ENCODE measurements at regions not wholly inside any gene's neighbourhood (a gene's known extent, or its start where the extent isn't known, plus 50 kb on each side); places are given as distances from the start of the nearest gene placed in this dataset.
"Not testable (repeated sequence)": the region's sequence is repeated elsewhere in the genome, so short reads cannot be mapped to it uniquely, and the experiment has no call there.

DNA sequence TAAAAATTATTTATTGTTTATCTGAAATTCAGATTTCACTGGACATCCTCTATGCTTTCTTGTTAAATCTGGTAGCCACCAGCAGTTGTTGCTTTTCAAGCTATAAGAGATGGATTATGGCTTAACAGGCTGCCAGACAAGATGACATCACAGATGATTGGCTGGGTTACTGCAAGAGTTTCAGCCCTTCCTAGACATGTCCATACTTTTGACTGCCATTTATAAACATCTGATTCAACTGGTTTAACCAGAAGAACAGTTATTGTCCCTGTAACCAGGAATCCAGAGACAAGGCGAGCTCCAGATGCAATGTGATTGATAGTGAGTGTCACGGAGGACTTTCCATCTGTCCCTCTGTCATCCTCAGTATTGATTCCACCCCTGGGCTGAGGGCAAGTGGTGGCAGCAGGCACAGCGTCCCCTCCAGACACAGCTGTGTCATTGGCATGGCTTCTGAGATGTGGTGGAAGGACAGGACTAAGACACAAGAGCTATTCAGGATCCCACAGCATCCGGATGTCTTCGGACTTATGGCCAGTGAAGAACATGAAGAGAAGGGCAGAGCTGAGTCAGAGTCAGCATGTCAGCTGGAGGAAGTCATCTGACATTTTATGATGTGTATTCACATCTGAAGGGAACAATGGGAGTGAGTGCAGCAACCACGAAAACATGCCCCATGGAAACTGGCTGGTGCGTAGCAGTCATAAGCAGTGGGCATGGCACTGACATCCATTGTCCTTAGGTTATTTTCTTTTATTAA, 284.5 kb upstream of the CDYL start:
- DNase-seq (ENCODE audit: low read depth), result no peak

DNA sequence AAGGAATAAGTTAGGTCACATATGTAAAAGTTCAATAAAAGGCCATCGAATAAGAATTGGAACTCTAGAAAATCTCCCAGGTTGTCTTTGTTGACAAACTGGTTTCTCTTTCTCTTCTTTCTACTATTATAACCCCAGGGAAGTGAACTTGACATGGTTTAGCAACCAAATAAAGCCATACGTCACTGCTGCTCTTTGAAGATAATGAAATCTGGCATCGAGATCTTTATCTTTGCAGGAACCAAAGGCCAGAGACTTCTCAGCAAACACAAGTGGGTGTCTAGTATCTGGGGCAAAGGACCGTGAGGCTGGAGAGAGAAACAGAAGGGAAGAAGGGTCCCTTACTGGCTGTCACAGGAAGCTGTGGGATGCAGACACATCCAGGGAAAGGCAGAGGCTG, 286.7 kb upstream of the CDYL start:
- DNase-seq (ENCODE audit: low read depth), result no peak

DNA sequence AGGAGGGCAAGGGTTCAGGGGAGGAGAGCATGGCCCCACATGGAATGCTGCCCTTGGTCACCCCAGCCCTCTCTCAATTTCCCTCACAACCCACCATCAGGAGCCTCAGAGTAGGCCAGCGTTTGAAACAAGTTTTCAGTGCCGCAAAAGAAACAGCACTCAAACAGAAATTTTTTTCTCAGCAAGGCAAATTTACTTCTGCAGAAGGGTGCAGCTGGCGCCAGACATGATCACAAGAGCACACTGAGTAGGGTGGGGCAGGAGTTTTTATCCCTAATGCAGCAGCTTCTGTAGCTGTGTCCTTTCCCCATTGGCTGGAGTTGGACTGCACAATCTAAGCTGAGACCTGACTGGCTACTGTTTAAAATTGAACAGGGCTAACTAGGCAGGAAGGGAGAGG, 287.8 kb upstream of the CDYL start:
- DNase-seq (ENCODE audit: low read depth), result no peak

DNA sequence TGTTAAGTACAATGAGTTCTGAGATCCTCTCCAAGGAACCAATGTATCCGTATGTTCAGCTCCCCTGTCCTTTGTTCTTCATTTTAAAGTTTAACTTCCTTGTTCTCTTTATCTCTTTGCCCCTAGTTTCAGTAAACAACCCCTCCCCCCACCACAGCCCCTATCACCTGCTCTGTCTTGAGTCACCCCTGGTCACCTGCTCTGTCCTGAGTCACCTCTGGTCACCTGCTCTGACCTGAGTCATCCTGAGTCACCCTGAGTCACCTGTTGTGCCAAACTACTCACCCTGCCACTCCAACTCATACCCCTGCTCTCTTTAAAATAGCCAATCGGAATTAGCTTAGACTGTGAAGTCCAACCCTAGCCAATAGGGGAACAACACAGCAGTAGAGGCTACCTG, 288.7 kb upstream of the CDYL start:
- no peak for DNase-seq (ENCODE audit: low read depth)

DNA sequence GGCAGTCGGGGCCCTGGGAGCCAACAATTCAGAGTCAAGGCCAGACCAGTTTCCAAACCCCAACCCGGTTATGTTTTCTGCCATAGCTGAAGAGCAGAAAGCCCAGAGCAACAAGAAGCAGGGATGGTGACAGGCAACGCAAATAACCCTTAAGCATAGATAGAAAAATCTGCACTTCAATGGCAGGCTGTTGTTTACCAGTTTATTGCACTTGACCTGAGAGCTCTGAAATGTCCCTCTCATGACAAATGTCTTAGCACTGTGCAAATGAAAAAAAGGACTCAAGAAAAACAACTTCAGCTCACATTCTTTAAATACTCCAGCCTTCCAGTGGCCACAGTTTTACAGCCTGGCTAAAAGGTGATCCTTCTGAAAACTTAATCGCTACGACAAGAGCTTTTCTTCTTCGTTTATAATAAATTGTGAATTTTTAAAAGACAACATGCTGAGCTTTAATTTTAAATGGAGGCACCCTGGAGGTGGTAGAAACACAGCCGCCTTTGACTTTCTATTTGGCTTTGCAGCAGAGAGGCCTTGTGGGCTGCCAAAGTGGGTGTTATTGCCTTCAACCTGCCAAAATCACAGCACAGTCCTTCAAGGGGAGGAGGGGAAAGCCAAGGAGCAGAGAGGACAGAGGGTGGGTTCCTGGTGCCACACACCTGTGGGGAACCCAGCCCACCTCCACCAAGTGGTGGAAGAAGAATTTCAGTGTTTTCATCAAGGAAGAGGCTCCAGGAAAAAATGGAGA, 289.5 kb upstream of the CDYL start:
- no peak for DNase-seq (ENCODE audit: low read depth)

DNA sequence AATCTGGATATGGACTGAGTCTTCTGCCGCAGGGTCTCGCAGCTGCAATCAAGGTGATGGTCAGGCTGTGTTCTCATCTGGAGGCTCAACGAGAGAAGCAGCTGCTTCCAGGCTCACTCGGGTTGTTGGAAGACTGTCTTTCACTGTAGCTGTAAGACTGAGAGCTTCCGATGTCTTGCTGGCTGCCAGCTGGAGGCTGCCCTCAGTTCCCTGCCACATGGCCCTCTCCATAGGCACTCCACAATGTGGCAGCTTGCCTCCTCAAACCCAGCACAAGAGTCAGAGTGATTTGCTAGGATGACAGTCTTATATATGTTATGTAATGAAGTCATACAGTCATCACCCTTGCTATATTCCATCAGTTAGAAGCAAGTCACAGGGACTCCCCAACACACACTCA, 290.5 kb upstream of the CDYL start:
- DNase-seq (ENCODE audit: low read depth), result no peak

DNA sequence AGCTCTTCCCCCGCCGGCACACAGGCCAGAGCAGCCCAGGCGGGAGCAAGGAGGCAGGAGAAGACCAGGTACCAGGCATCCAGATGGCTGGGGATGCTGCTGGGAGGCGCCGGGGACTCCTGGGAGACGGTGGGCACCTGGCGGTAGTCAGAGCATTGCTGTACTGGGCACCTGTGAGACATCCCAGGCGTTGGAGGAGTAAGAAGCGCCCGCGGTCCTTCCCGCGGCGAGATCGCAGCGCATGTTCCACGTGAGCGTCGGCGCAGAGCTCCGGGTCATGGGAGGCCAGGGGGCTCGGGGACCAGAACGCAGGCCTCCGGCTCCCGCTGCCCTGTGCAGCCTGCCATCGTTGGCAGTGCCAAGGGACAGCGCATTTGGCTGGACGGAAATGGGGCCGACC, 293.7 kb upstream of the CDYL start:
- no peak for DNase-seq (ENCODE audit: low read depth)

DNA sequence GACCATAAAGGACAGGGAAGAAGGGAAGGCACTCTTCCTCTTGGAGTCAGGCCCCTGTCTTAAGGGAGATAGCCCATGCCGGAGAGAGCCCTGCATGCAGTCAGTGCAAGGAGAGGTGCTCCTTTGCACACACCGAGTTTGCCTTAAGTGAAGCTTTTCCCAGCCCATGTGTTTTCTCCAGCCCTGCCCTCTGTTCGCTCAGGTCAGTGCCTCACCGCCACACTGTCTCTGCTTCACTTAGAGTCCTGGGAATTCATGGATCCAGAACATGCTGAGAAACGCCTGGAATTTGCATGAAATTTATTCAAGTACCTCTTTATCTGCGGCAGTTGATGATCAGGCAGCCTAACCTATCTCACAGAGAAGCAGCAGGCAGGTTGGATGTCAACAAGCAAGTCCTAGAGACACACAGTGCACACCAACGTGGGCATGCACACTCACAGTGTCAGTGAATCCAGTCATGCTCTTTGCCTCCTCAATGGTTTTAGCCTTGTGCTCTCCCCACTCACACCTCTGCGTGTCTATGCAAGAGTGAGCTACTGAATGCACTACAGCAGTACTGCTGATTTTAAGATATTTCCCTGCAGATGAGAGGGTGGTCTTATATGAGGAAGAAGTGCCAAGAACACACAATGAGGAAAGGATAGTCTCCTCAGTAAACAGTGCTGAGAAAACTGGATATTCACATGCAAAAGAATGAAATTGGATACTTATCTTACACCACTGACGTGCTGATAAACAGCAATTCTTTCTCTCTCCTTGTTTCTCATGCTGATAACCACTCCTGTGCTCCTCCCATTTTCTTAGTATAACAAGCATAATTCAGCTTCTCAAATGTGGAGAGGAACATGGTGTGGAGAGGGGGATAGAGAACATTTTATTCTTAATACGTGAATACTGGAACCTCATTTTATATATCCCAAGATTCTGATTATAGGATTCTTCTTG, 295.1 kb upstream of the CDYL start:
- DNase-seq (ENCODE audit: low read depth), result no peak

DNA sequence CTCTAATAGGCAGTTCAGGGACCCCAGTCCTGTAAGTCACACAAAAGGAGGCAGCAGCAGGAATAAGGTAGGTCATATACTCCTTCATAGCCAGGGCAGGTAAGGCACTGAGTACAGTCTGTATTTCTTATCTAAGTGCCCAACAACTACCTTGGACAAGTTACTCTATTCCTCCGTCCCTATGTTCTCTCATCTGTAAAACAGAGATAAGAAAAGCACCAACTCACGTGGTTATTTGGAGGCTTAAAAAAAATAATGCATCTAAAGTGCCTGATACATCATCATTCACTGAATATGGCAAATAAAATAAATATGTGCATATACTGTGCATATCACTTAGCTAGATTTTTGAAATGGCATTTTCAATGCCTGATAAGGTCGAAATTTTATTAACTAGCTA, 298.1 kb upstream of the CDYL start:
- DNase-seq (ENCODE audit: low read depth), result no peak

DNA sequence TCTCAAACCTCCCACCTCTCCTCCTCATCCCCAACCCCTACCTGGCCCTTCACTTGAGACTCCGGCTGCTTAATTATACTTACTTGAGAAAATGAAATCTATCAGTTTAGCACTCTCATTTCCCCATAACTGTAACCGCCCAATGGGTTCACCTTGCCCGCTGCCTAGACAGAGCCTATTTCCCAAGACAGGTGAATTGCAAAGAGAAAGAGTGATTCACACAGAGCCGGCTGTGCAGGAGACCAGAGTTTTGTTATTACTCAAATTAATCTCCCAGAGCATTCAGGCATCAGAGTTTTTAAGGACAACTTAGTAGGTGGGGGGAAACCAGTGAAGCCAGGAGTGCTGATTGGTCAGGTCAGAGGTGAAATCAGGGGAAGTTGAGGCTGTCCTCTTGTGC, 301.4 kb upstream of the CDYL start:
- no peak for DNase-seq (ENCODE audit: low read depth)

DNA sequence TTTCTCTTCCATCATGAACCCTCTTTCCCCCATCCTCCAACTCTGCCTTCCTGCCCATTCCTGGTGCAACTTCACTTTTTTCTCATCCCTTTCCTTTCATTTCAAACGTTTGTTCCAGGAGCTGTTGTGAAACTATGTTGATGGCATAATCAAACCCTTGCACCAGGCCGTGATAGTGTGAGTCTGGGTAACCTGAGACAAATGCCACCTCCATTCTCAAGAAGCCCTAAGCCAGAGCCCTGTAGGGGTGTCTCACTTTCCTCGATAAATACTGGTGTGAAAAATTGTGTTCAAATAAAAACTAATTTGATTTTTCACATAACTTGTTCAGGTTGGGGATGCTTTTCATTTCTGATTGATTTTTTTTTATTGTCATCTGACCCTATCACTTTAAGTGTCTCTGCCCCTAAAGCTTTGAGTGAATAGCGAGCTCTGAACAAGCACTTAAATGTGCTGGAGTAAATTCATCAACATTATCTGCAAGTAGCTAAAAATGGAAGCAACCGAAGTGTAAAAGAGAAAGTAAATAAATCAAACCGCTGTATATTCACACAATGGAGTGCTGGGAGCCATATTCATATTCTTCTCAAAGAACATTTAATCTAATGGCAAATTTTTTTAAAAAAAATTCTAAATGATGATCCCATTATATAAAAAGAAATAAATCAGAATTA, 303.1 kb upstream of the CDYL start:
- DNase-seq (ENCODE audit: low read depth), result no peak

DNA sequence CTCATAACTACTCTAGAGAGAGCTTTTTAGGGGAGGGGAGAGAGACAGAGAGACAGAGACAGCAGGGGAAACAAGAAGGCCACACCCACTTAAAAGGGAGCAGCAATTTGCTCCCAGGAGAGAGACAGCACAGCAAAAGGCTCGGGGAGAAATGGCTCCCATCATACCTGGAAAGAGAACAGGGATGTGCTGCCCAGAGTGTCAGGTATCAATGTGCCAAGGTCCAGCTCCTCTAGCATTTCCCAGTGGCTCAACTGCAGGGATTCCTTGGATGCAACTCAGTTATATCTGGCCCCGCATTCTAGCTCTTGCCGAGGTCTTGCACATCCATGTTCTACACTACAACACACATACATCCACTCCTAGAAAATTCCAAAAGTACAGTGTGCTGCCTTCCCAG, 304.0 kb upstream of the CDYL start:
- DNase-seq (ENCODE audit: low read depth), result no peak

DNA sequence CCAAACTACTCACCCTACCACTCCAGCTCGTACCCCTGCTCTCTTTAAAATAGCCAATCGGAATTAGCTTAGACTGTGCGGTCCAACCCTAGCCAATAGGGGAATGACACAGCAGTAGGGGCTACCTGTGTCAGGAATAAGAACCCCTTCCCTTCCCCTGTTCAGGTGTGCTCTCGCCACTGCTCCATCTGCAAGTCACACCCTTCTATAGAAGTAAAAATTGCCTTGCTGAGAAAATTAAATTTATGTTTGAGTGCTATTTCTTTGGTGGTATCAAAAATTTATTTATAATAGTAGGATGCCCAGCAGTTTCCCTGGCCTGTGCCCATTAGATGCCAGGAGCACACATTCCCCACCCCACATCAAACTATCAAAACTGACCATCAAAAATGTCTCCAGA, 304.7 kb upstream of the CDYL start:
- not testable (repeated sequence) for DNase-seq (ENCODE audit: low read depth)

DNA sequence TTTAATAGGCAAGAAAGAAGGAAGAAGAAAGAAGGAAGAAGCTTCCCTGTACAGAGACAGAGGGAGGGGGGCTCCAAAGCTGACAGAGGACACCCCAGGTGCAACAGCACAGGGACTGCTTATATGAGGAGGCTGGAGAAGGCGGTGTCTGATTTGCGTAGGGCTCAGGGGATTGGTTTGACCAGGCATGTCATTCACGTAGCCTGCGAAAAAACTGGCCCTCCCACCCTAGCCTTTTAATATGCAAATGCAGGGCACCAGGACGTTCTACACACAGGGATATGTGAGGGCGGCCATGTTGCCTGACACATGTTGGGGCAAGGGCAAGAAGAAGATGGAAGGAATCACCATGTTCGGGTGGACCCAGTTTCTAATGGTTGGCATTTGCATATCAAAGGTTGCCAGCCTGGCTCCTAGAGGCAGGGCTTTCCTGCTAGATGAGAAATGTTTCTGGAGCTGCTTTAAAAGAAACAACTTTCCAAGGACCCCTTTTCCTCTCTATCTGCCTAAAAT, 305.4 kb upstream of the CDYL start:
- DNase-seq (ENCODE audit: low read depth), result no peak

DNA sequence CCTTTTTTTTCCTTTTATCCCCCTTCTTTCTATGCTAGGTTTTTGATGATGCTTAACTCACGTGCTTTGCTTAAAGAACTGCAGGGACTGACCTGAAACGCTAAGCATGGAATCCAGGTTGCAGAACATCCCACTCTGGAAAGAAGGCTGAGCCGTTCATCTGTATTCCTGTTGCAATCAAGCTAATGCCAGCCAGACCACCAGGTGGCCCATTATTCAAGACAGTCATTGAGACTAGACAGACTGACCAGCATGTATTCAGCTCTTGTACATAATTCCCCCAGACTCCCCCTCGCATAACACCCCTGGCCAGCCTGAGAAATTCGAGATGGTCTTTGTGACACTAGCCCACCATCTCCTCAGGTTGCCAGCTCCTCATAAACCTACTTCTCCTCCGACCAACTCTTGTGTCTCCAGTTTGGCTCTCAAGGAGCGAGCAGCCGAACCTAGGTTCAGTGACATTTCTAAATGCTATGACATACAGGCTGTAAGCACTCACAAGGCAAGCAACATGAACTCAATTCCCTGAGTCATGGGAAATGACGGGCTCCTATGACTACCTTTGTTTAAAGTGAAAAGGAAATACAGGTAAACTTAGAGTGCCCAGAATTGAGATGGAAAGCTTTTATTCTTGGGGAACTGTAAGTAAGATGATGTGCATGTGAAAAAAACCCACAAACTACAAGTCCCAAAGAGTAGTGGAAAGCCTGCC, 309.3 kb upstream of the CDYL start:
- DNase-seq (ENCODE audit: low read depth), result no peak

DNA sequence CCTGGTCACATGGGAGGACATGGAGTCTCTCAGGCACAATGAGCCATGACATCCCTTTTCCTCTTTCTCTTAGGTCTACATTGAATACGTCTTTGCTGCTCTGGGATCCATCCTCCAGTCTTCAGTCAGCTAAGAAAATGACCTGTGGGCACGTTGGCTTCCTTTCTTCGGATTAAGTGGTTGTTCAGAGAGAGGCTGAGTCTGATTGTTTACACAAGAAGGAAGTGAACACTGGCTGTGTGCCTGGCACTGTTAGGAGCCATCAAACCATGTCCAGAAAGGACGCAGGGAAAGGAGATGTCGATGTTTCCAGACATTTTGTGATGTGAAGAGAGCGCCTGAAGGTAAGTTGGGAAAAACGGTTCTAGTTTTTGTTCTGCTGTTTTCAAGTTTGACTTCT, 309.9 kb upstream of the CDYL start:
- peak; percentile 19 for DNase-seq (ENCODE audit: low read depth)

DNA sequence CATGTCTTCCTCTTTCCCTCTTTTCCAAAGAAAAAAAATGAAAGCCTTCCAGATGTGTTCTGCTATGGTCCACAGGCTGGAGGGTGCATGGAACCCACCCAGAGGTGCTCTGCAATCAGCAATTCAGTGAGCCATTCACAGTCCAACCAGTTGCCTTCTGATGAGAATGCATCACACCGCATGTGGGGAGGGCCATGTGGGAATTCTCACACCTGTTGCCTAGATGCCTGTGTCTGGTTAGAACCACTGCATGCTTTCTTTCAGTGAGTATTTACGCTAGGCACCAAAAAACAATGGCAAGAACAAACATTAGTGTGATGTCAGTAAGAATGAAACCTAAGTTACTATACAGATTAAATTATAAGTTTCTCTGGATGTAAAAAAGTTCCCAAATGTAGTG, 311.6 kb upstream of the CDYL start:
- DNase-seq (ENCODE audit: low read depth), result no peak

DNA sequence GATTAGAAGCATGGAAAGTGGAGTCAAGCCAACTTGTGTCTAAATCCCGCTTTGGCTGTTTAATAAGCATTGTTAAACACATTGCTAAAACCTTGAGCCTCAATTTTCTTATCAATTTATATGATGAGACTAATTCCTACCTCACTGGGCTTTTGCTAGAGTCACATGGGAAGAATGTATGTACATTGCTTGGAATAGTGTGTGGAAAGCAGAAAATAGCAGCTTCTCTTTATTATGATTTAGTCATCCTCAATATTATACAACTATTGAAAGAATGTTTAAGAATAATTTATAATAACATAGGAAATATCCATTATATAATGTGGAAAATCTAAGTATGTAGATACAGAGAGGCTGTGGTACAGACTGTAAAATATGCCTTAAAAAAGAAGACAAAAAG, 313.0 kb upstream of the CDYL start:
- DNase-seq (ENCODE audit: low read depth), result no peak

DNA sequence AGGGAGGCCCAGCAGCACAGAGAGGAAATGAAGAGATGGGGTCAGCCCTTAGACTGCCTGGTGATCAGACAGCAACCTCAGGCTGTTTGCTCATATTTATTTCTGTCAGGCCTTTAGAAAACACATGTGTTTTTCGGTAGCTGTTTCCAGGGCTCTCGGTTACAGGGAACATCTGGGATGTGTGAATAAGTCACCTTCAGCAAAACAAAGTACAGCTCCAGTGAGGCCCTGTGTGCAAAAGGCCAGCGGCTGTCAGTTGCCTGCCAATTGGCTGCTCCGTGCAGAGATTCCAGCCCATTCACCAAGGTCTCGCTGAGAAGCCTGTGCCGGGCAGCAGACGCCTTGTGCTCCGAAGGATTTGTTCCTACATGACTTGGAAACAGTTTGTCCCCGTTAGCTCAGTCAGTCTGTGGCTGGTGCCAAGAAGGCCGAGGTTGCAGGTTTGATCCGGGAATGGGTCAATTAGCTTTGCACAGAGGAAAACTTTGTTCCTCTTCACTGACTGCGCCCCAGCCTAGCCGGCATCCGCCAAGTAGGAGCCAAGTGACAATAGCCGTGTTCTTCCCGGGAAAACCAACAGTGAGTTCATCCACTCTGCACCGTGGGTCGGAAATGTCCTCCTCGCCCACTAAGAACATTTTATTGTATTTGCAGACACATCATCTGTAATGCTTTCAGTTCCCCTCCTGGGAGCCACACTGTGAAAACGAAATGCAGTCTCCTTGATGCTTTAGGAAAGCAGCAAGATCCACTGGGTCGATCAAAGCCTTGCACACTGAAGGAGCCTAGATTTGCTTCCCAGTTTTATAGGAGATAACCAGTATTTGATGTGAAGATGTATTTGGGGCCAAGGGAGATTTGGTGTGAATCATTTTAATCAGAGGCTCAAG, 315.4 kb upstream of the CDYL start:
- no peak for DNase-seq (ENCODE audit: low read depth)

DNA sequence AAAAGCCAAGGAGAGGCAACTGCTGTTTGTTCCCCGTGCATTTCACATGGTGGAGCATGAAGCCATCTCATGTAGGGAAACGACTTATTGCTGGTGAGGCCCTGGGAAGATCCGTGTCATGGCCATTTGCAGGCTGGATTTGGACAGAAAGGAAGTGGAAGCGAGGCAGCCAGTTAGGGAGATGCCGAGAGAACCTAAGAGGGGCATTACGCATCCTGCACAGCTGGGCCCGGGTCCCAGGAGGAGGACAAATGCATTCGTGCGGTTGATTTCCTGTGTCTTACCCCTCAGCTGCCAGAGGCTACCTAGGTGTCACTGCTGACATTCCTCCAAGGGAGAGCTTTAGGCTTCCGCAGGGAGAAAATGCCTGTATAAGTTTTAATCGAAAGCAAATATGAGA, 316.2 kb upstream of the CDYL start:
- DNase-seq (ENCODE audit: low read depth), result no peak
